ENCODE measurements at regions not wholly inside any gene's neighbourhood (a gene's known extent, or its start where the extent isn't known, plus 50 kb on each side); places are given as distances from the start of the nearest gene placed in this dataset.

GRCh38 chr4:141346144-141346543 lies 125.4 kb downstream of the ZNF330 start:
- peak; percentile 11 to 80 (median 59) for TF ChIP-seq CTCF (IDR thresholded peaks at IDR 0.05)
- no peak for TF ChIP-seq POLR2A (IDR thresholded peaks at IDR 0.05)

Data from body of pancreas (tissue), 4 donors.